ENCODE measurements at regions not wholly inside any gene's neighbourhood (a gene's known extent, or its start where the extent isn't known, plus 50 kb on each side); places are given as distances from the start of the nearest gene placed in this dataset.

GRCh38 chr13:46982856-46983582 lies 86.2 kb upstream of the HTR2A start:
- no peaks in the 10 kb centered on the region for H3K9me3 Mint-ChIP-seq (ENCODE audit: unreplicated experiment)
- H3K27ac Mint-ChIP-seq (ENCODE audit: unreplicated experiment) = no peak overlapping the region
- no peak for TF ChIP-seq EZH2 (IDR thresholded peaks at IDR 0.05; ENCODE audit: insufficient read depth, low read length)
- no peak for TF ChIP-seq CTCF (IDR thresholded peaks at IDR 0.05; ENCODE audit: insufficient read depth, low read depth, low read length)
- FAIRE-seq (no peak), DNase-seq (ENCODE audit: low read depth) (no peak)
- H3K4me3 ChIP-seq (ENCODE audit: insufficient read depth, low read depth, low read length) = no peak overlapping the region
- no peak overlapping the region for H3K27ac ChIP-seq (ENCODE audit: low read depth, low read length)
- H3K4me3 Mint-ChIP-seq (ENCODE audit: unreplicated experiment) = no peak overlapping the region
- H3K9ac ChIP-seq (ENCODE audit: low read length) = no peak overlapping the region
- H3K4me1 Mint-ChIP-seq (ENCODE audit: low read depth, unreplicated experiment) = peaks cover 2% of the 10 kb centered on the region
- H3K36me3 ChIP-seq (ENCODE audit: insufficient read depth, low read length) = no peaks in the 10 kb centered on the region
- no peaks in the 10 kb centered on the region for H3K27me3 ChIP-seq (ENCODE audit: insufficient read depth, low read length)
- no peaks in the 10 kb centered on the region for H3K79me2 ChIP-seq (ENCODE audit: insufficient read depth, low read length)
- H3K4me2 ChIP-seq (ENCODE audit: low read length) = no peak overlapping the region
- no peaks in the 10 kb centered on the region for H3K4me1 ChIP-seq (ENCODE audit: insufficient read depth, low read length)
- H3K27me3 Mint-ChIP-seq (ENCODE audit: low read depth, unreplicated experiment) = no peaks in the 10 kb centered on the region
- H3K9me3 ChIP-seq (ENCODE audit: insufficient read depth, low read depth, low read length) = no peaks in the 10 kb centered on the region
- no peak overlapping the region for H2AFZ ChIP-seq (ENCODE audit: low read depth, low read length)
- H4K20me1 ChIP-seq (ENCODE audit: insufficient read depth, low read length) = no peaks in the 10 kb centered on the region
- no peaks in the 10 kb centered on the region for H3K36me3 Mint-ChIP-seq (ENCODE audit: low read depth, unreplicated experiment)

- H3K4me3 Mint-ChIP-seq (ENCODE audit: unreplicated experiment) = no peak overlapping the region
- peaks cover 22% of the 10 kb centered on the region for H3K9me3 Mint-ChIP-seq (ENCODE audit: unreplicated experiment)
- Histone ChIP-seq H3K4me1 (ENCODE audit: insufficient read depth, low read length) (no peaks in the 10 kb centered on the region), H3K27ac (ENCODE audit: low read depth, low read length) (no peak overlapping the region), H3K4me2 (ENCODE audit: low read length) (no peak overlapping the region), H2AFZ (ENCODE audit: low read depth, low read length) (no peak overlapping the region), H3K27me3 (ENCODE audit: insufficient read depth, low read length) (no peaks in the 10 kb centered on the region), H3K4me3 (ENCODE audit: insufficient read depth, low read depth, low read length) (no peak overlapping the region), H3K9ac (ENCODE audit: low read length) (no peak overlapping the region), H3K79me2 (ENCODE audit: insufficient read depth, low read length) (no peaks in the 10 kb centered on the region), H3K9me3 (ENCODE audit: insufficient read depth, low read depth, low read length) (no peaks in the 10 kb centered on the region), H3K36me3 (ENCODE audit: insufficient read depth, low read length) (no peaks in the 10 kb centered on the region), H4K20me1 (ENCODE audit: insufficient read depth, low read length) (no peaks in the 10 kb centered on the region)
- no peak overlapping the region for H3K27ac Mint-ChIP-seq (ENCODE audit: unreplicated experiment)
- no peaks in the 10 kb centered on the region for H3K4me1 Mint-ChIP-seq (ENCODE audit: low read depth, unreplicated experiment)
- H3K36me3 Mint-ChIP-seq (ENCODE audit: low read depth, unreplicated experiment) = no peaks in the 10 kb centered on the region
- H3K27me3 Mint-ChIP-seq (ENCODE audit: low read depth, unreplicated experiment) = no peaks in the 10 kb centered on the region
- DNase-seq (ENCODE audit: low read depth) (no peak), FAIRE-seq (no peak)
- TF ChIP-seq CTCF (IDR thresholded peaks at IDR 0.05; ENCODE audit: insufficient read depth, low read depth, low read length) (no peak), EZH2 (IDR thresholded peaks at IDR 0.05; ENCODE audit: insufficient read depth, low read length) (no peak)
Measured at GRCh38 chr13:46975173-46975572, 78.3 kb upstream of the HTR2A start.

GRCh38 chr13:46968450-46968849 lies 71.6 kb upstream of the HTR2A start:
- DNase-seq (ENCODE audit: low read depth) (no peak), FAIRE-seq (no peak)
- H2AFZ ChIP-seq (ENCODE audit: low read depth, low read length) = no peak overlapping the region
- no peak overlapping the region for H3K27ac ChIP-seq (ENCODE audit: low read depth, low read length)
- H3K27me3 ChIP-seq (ENCODE audit: insufficient read depth, low read length) = no peaks in the 10 kb centered on the region
- Mint-ChIP-seq H3K4me1 (ENCODE audit: low read depth, unreplicated experiment) (no peaks in the 10 kb centered on the region), H3K27me3 (ENCODE audit: low read depth, unreplicated experiment) (no peaks in the 10 kb centered on the region), H3K36me3 (ENCODE audit: low read depth, unreplicated experiment) (no peaks in the 10 kb centered on the region), H3K9me3 (ENCODE audit: unreplicated experiment) (peaks cover 3% of the 10 kb centered on the region), H3K27ac (ENCODE audit: unreplicated experiment) (no peak overlapping the region), H3K4me3 (ENCODE audit: unreplicated experiment) (no peak overlapping the region)
- no peak overlapping the region for H3K4me3 ChIP-seq (ENCODE audit: insufficient read depth, low read depth, low read length)
- H4K20me1 ChIP-seq (ENCODE audit: insufficient read depth, low read length) = no peaks in the 10 kb centered on the region
- no peak overlapping the region for H3K4me2 ChIP-seq (ENCODE audit: low read length)
- H3K9ac ChIP-seq (ENCODE audit: low read length) = no peak overlapping the region
- no peaks in the 10 kb centered on the region for H3K79me2 ChIP-seq (ENCODE audit: insufficient read depth, low read length)
- TF ChIP-seq EZH2 (IDR thresholded peaks at IDR 0.05; ENCODE audit: insufficient read depth, low read length) (no peak), CTCF (IDR thresholded peaks at IDR 0.05; ENCODE audit: insufficient read depth, low read depth, low read length) (no peak)
- H3K9me3 ChIP-seq (ENCODE audit: insufficient read depth, low read depth, low read length) = no peaks in the 10 kb centered on the region
- no peaks in the 10 kb centered on the region for H3K36me3 ChIP-seq (ENCODE audit: insufficient read depth, low read length)
- no peaks in the 10 kb centered on the region for H3K4me1 ChIP-seq (ENCODE audit: insufficient read depth, low read length)

All from astrocyte (in vitro differentiated cells and primary cell).